ENCODE measurements at regions not wholly inside any gene's neighbourhood (a gene's known extent, or its start where the extent isn't known, plus 50 kb on each side); places are given as distances from the start of the nearest gene placed in this dataset.
"Not testable (repeated sequence)": the region's sequence is repeated elsewhere in the genome, so short reads cannot be mapped to it uniquely, and the experiment has no call there.

GRCh38 chr2:132068407-132068806 lies 93.3 kb downstream of the ANKRD30BL start:
- not testable (repeated sequence) for DNase-seq

GRCh38 chr2:132065391-132065790 lies 96.4 kb downstream of the ANKRD30BL start:
- not testable (repeated sequence) for DNase-seq

- not testable (repeated sequence) for DNase-seq
Observed at GRCh38 chr2:132039609-132040236, 122.0 kb downstream of the ANKRD30BL start.

GRCh38 chr2:132038883-132039235 lies 122.9 kb downstream of the ANKRD30BL start:
- not testable (repeated sequence) for DNase-seq

GRCh38 chr2:132038179-132038882 lies 123.4 kb downstream of the ANKRD30BL start:
- no peak for DNase-seq

- peak; percentile 23 for DNase-seq
Observed at GRCh38 chr2:132037527-132038178, 124.1 kb downstream of the ANKRD30BL start.

GRCh38 chr2:132034646-132035045 lies 127.1 kb downstream of the ANKRD30BL start:
- no peak for DNase-seq

GRCh38 chr2:132033949-132034348 lies 127.8 kb downstream of the ANKRD30BL start:
- no peak for DNase-seq

- no peak for DNase-seq
Observed at GRCh38 chr2:132033365-132033764, 128.4 kb downstream of the ANKRD30BL start.

GRCh38 chr2:132012046-132012445 lies 149.7 kb downstream of the ANKRD30BL start:
- DNase-seq = not testable (repeated sequence)

GRCh38 chr2:132009874-132010521 lies 151.8 kb downstream of the ANKRD30BL start:
- no peak for DNase-seq

GRCh38 chr2:132009177-132009873 lies 152.4 kb downstream of the ANKRD30BL start:
- DNase-seq = no peak

- not testable (repeated sequence) for DNase-seq
Observed at GRCh38 chr2:131990751-131991150, 171.0 kb downstream of the ANKRD30BL start.

- DNase-seq = not testable (repeated sequence)
Observed at GRCh38 chr2:131966671-131967070, 195.1 kb downstream of the ANKRD30BL start.

- DNase-seq = no peak
Observed at GRCh38 chr2:131966256-131966655, 195.5 kb downstream of the ANKRD30BL start.

- DNase-seq = not testable (repeated sequence)
Observed at GRCh38 chr2:131958019-131958609, 203.6 kb downstream of the ANKRD30BL start.

GRCh38 chr2:131948641-131949040 lies 213.1 kb downstream of the ANKRD30BL start:
- DNase-seq = not testable (repeated sequence)

GRCh38 chr2:131923287-131923686 lies 238.5 kb downstream of the ANKRD30BL start:
- not testable (repeated sequence) for DNase-seq

GRCh38 chr2:131922854-131923253 lies 238.9 kb downstream of the ANKRD30BL start:
- DNase-seq = not testable (repeated sequence)

All from renal pelvis (tissue), 1 donor.